Naive B cell (primary cell): ENCODE measurements at regions not wholly inside any gene's neighbourhood (a gene's known extent, or its start where the extent isn't known, plus 50 kb on each side); places are given as distances from the start of the nearest gene placed in this dataset.
"Not testable (repeated sequence)": the region's sequence is repeated elsewhere in the genome, so short reads cannot be mapped to it uniquely, and the experiment has no call there.

Experiments used
- ATAC-seq, 2 donors: fragments of 150-1000 bp; cut with Tn5 transposase; 2 replicates each; pipeline ENCODE4 v1.10.0; 2021; ENCODE audit warnings: low read depth in 2 of 2, mild to moderate bottlenecking in 2 of 2, moderate library complexity in 2 of 2
- DNase-seq: peaks from one replicate; pipeline ENCODE4 v3.0.0; 2022
- H3K27ac Mint-ChIP-seq, 6 donors: one replicate each; pipeline ENCODE4 v1.8.0; 2020 to 2022; ENCODE audit warnings: mild to moderate bottlenecking in 6 of 6, mixed read lengths in 6 of 6, moderate library complexity in 5 of 6, inconsistent platforms in 2 of 6
- H3K27me3 Mint-ChIP-seq, 3 donors: one replicate each; pipeline ENCODE4 v1.8.0; 2021 to 2022; ENCODE audit warnings: mixed read lengths in 3 of 3, mild to moderate bottlenecking in 1 of 3
- H3K36me3 Mint-ChIP-seq, 2 donors: one replicate each; pipeline ENCODE4 v1.8.0; 2020 to 2022; ENCODE audit warnings: mixed read lengths in 2 of 2, inconsistent platforms in 1 of 2, mild to moderate bottlenecking in 1 of 2
- H3K4me1 Mint-ChIP-seq, 3 donors: one replicate each; pipeline ENCODE4 v1.8.0; 2020 to 2022; ENCODE audit warnings: mixed read lengths in 3 of 3, inconsistent platforms in 1 of 3, mild to moderate bottlenecking in 1 of 3, moderate library complexity in 1 of 3
- H3K4me3 Mint-ChIP-seq, 8 donors: one replicate each; pipeline ENCODE4 v1.8.0; 2020 to 2022; ENCODE audit warnings: mild to moderate bottlenecking in 8 of 8, mixed read lengths in 8 of 8, moderate library complexity in 8 of 8, inconsistent platforms in 2 of 8
- H3K9me3 Mint-ChIP-seq, 7 donors: one replicate each; pipeline ENCODE4 v1.8.0; 2020 to 2022; ENCODE audit warnings: mixed read lengths in 7 of 7, mild to moderate bottlenecking in 5 of 7, inconsistent platforms in 2 of 7, moderate library complexity in 1 of 7

DNA sequence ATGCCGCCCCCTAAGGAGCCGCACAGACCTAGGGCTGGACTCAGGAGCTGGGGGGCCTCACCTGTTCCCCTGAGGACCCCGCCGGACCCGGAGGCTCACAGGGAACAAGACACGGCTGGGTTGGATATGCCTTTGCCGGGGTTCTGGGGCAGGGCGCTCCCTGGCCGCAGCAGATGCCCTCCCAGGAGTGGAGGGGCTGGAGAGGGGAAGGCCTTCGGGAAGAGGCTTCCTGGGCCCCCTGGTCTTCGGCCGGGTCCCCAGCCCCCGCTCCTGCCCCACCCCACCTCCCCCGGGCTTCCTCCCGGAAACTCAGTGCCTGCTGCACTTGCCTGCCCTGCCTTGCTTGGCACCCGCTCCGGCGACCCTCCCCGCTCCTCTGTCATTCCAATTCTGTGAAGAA lies 91.6 kb downstream of the LACC1 start:
- H3K9me3 Mint-ChIP-seq, ATAC-seq, H3K27me3 Mint-ChIP-seq, H3K27ac Mint-ChIP-seq, H3K4me3 Mint-ChIP-seq, H3K36me3 Mint-ChIP-seq, DNase-seq, H3K4me1 Mint-ChIP-seq: not testable (repeated sequence)

DNA sequence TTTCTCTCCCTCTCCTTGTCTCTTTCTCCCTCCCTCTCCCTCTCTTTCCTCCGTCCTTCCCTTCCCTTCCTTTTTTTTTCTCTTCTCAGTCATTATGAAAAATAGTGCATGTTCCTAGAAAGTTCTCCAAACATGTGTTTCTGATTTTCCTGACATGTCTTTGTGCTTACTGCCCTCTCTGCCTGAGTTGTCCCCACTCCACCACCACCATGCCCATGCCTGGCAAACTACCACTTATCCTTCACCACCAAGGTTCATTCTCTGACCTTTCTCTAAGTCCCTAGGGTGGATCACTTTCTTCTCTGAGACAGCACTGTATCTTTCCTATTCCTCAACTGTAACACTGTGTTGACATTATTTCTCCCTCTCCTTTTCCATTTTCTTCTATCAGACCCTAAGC lies 98.2 kb downstream of the LACC1 start:
- ATAC-seq, result no peak
- Mint-ChIP-seq H3K27ac (no peak overlapping the region), H3K27me3 (peaks cover 15 to 45% (median 23%) of the 10 kb centered on the region in 3 donors), H3K4me3 (no peak overlapping the region), H3K36me3 (peaks cover 0 to 19% of the 10 kb centered on the region in 2 donors), H3K4me1 (peaks cover 0 to 2% (median 0%) of the 10 kb centered on the region in 3 donors), H3K9me3 (peaks cover 2 to 10% (median 3%) of the 10 kb centered on the region in 7 donors)
- no peak for DNase-seq

DNA sequence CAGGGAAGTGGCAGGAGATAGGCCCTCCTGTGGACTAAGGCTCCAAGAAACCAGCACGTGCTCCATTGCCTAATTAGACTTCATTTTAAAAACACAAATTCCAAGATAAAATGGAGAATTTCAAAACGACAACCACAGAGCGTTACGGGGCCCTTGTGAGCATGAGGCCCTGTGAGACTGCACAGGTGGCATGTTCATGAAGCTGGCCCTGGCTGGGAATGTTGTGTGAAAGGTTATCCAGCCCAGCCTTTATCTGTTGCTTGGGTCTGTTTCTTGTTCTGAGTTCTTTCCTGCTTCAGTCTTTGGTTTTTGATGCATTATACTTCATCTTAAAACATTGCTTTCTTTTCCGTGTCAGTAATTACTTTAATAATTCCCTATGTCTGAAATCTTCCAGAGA lies 99.0 kb downstream of the LACC1 start:
- peaks cover 2 to 10% (median 3%) of the 10 kb centered on the region in 7 donors for H3K9me3 Mint-ChIP-seq
- no peak overlapping the region for H3K27ac Mint-ChIP-seq
- DNase-seq, result no peak
- H3K27me3 Mint-ChIP-seq, result peaks cover 15 to 45% (median 23%) of the 10 kb centered on the region in 3 donors
- H3K4me3 Mint-ChIP-seq, result no peak overlapping the region
- H3K36me3 Mint-ChIP-seq, result peaks cover 0 to 19% of the 10 kb centered on the region in 2 donors
- H3K4me1 Mint-ChIP-seq, result peaks cover 0 to 2% (median 0%) of the 10 kb centered on the region in 3 donors
- ATAC-seq, result no peak

DNA sequence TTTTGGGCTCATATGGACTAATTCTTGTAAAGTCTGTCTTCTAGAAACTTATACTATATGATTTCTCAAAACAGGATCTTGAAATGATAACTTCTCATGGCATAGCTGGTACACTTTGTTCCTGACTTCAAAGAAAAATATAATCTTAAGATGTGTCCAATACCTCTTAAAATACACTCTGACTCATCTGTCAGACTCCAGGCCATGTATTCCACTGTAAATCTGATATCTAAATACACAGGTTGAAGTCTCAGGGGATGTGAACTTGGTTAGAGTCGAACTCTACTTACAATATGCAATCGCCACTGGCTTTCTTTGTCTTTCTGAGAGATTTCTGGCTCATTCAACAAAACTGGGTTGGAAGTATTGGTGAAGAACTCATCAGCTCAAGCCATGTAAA lies 99.8 kb downstream of the LACC1 start:
- H3K27ac Mint-ChIP-seq, result no peak overlapping the region
- peaks cover 0 to 19% of the 10 kb centered on the region in 2 donors for H3K36me3 Mint-ChIP-seq
- peaks cover 2 to 10% (median 3%) of the 10 kb centered on the region in 7 donors for H3K9me3 Mint-ChIP-seq
- ATAC-seq (no peak), DNase-seq (no peak)
- H3K4me1 Mint-ChIP-seq, result peaks cover 0 to 2% (median 0%) of the 10 kb centered on the region in 3 donors
- H3K4me3 Mint-ChIP-seq, result no peak overlapping the region
- peaks cover 15 to 45% (median 23%) of the 10 kb centered on the region in 3 donors for H3K27me3 Mint-ChIP-seq

DNA sequence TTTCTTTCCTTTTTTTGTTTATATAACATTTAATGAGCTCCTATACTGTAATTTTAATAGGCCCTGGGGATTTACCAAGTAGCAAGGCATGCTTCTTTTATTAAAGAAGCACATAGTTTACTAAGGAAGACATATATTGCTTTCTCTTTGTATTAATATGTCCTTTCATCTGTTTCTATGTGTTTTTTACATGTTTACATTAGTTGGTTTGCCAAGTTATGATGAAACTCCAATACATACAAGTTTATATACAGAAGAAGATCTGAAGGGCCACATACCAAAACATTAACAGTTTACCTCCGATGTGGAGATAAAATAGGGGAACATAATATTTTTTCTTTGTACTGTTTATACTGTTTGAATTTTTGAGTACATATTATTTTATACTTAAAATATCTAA lies 100.9 kb downstream of the LACC1 start:
- peaks cover 0 to 2% (median 0%) of the 10 kb centered on the region in 3 donors for H3K4me1 Mint-ChIP-seq
- H3K27me3 Mint-ChIP-seq, result peaks cover 15 to 45% (median 23%) of the 10 kb centered on the region in 3 donors
- no peak overlapping the region for H3K27ac Mint-ChIP-seq
- peaks cover 0 to 19% of the 10 kb centered on the region in 2 donors for H3K36me3 Mint-ChIP-seq
- H3K9me3 Mint-ChIP-seq, result peaks cover 2 to 10% (median 3%) of the 10 kb centered on the region in 7 donors
- no peak overlapping the region for H3K4me3 Mint-ChIP-seq
- DNase-seq (no peak), ATAC-seq (no peak)

DNA sequence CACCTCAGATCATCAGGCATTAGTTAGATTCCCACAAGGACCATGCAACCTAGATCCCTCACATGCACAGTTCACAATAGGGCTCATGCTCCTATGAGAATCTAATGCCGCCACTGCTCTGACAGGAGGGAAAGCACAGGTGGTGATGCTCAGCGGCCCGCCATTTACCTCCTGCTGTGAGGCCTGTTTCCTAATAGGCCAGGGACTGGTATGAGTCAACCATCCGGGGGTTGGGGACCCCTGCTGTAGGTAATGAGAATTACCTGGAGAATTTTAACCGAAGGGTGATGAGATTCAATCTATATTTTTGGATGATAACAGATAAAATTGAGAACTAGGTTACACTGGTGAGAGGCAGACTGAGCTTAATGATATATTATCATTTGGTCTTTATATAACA lies 101.4 kb downstream of the LACC1 start:
- DNase-seq (no peak), ATAC-seq (no peak)
- Mint-ChIP-seq H3K4me1 (peaks cover 0 to 2% (median 0%) of the 10 kb centered on the region in 3 donors), H3K27ac (no peak overlapping the region), H3K36me3 (peaks cover 0 to 15% of the 10 kb centered on the region in 2 donors), H3K4me3 (no peak overlapping the region), H3K9me3 (peaks cover 1 to 8% (median 3%) of the 10 kb centered on the region in 7 donors), H3K27me3 (peaks cover 15 to 41% (median 20%) of the 10 kb centered on the region in 3 donors)

DNA sequence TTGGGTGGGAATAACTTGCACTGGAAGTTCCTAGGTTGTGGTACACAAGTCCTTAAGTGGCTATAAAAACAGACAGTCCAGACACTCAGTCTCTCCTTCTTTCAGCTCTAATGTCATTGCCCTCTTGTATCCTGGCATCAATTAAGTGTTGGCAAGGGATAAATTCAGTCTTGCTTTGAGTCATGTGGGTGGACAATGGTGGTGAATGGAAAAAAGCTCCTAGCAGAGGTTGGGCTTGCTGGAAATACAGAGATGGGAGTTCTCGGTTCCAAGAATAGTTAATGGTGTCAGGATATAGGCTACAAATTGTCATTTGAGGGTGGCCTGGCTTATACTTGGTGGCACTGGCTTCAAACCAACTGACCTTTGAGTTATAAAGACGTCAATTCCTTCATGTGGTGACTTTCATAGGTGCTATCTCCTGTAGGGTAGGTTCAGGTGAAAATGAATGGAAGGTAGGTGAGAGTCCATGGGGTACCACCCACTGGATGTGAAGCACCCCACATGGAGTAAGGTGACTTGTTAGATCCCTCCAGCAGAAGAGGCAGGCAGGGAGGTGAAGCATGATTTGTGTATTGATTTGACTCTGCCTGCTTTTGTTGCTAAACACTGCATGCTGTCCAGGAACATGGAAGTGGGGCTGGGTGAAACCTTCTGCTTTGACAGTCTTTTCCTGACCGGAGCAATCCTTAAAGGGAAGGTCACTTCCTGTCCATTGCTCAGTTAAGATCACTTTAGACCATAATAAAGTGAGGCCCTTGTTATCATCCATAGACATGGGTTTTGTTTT lies 102.0 kb downstream of the LACC1 start:
- Mint-ChIP-seq H3K9me3 (peaks cover 0 to 5% (median 0%) of the 10 kb centered on the region in 7 donors), H3K27ac (no peak overlapping the region), H3K4me3 (no peak overlapping the region), H3K36me3 (peaks cover 0 to 11% of the 10 kb centered on the region in 2 donors), H3K27me3 (peaks cover 15 to 36% (median 16%) of the 10 kb centered on the region in 3 donors), H3K4me1 (peaks cover 0 to 2% (median 0%) of the 10 kb centered on the region in 3 donors)
- ATAC-seq (no peak), DNase-seq (no peak)

DNA sequence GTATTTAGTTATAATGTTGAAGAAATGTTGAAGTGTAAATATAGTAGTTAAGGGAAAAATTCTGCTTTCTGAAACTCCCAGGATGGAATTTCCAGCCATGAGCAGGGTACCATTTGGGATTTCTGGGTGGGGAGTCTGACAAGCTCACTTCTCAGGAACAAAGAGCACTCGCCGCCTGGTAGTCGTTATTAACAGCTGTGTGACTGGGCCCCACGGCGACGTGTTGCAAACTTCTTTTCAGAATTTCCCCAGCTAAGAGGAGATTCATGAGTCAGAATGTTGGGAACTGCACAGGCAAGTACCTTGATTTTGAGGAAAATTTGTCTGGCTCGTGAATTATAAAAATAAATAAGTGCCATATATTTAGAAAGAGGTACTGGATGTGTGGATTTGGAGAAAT lies 103.7 kb downstream of the LACC1 start:
- H3K9me3 Mint-ChIP-seq, result no peaks in the 10 kb centered on the region

DNA sequence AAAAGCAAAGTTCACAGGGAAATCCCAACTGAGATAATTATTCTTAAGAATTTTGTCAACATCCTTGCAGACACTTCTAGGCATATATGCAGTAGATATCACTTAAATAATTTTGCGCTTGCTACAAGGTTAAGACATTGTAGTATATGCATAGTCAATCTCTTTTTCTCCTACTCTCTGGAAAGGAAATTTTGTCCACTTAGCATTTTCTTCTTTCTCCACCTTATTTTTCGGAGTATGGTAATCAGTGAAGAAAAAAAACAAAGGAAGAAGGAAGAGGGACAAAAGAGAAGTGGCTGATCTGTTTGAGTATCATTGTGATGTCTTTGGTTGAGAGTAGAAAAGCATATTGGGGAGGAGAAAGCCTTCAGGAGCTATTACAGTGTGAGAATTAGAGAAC lies 104.6 kb downstream of the LACC1 start:
- Mint-ChIP-seq H3K9me3 (no peaks in the 10 kb centered on the region), H3K27me3 (peaks cover 4 to 20% (median 11%) of the 10 kb centered on the region in 3 donors), H3K36me3 (no peaks in the 10 kb centered on the region), H3K4me3 (no peak overlapping the region), H3K27ac (no peak overlapping the region), H3K4me1 (no peaks in the 10 kb centered on the region)
- ATAC-seq (no peak), DNase-seq (no peak)

More for the DNA sequence above, 103.7 kb downstream of the LACC1 start:
- H3K27ac Mint-ChIP-seq, result no peak overlapping the region
- H3K27me3 Mint-ChIP-seq, result peaks cover 6 to 25% (median 11%) of the 10 kb centered on the region in 3 donors
- no peak overlapping the region for H3K4me3 Mint-ChIP-seq
- peaks cover 0 to under 1% of the 10 kb centered on the region in 2 donors for H3K36me3 Mint-ChIP-seq
- ATAC-seq (no peak), DNase-seq (no peak)
- no peaks in the 10 kb centered on the region for H3K4me1 Mint-ChIP-seq

DNA sequence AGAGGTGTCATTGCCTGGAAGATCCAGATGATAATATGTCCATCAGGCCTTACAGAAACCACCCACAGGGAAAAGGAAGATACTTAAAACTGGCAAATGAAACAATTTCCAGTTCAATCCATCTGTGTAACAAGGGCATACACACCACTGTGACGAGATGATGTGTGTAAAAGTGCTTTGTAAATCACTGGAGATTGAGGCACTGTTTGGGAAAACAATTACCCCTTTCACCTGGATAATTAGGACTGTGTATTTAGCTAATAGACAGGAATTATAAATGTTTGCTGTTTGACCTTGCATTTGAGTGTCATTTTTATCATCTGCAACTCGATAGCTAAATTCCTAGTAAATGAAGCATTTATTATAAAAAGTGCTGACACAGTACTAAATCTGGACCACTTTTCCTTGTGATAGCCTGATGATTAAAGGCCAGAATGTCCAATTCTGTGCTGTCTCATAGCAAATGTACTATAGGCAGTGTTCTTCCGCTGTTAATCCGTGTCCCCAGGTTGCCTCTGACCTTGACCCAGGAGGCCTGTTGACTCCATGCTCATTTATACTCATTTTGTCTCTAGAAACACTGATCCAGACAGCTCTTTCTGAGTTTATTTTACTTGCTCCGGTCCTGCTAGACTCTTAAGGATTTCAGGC lies 105.8 kb downstream of the LACC1 start:
- Mint-ChIP-seq H3K4me1 (no peaks in the 10 kb centered on the region), H3K9me3 (no peaks in the 10 kb centered on the region), H3K4me3 (no peak overlapping the region), H3K36me3 (no peaks in the 10 kb centered on the region), H3K27ac (no peak overlapping the region), H3K27me3 (peaks cover 0 to 7% (median 0%) of the 10 kb centered on the region in 3 donors)
- no peak for DNase-seq
- no peak for ATAC-seq

DNA sequence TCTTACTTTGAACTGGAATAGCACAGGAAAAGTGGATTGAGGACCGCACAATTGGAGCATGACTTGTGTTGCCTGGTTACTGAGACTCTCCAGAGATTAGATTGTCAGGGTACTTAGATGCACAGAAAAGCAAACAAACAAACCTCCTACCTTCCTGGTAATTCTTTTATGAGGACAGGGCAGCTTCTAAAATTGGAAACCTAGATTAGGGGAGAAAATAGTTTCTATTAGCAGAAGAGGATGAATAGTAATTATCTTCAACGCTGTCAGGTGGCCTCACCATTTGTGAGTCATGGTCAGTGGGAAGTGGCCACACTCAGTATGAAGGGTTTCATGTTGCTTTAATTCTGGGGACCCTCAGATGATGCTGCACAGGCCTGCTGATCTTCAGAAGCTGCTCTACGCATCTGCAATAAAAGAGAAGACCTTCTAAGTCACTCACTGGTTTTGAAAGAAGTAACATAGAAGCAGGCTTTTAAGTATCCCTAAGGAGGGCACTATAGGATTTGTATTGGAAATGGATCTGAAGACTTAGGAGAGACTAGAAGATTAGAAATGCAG lies 106.8 kb downstream of the LACC1 start:
- Mint-ChIP-seq H3K4me3 (no peak overlapping the region), H3K27ac (no peak overlapping the region), H3K36me3 (no peaks in the 10 kb centered on the region), H3K9me3 (no peaks in the 10 kb centered on the region), H3K4me1 (no peaks in the 10 kb centered on the region), H3K27me3 (peaks cover 0 to 4% (median 0%) of the 10 kb centered on the region in 3 donors)
- no peak for ATAC-seq
- DNase-seq, result no peak

DNA sequence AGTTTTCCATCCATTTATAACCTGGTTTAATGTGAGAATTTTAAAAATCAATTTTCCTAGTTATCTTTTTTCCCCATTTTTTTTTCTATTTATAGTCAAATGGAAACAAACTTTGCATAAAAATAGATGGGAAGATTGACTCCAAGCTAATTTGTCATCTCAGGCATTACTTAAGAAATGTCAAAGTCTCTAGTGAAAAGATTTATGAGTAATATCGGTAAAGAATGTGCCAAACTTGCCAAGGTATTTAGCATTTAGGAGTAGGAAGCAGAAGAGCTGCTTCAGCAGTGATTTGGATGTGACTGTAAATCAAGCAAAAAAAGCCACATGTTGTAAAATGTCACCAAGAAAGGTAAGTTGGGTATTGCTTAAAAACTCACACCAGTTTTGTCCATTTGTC lies 108.6 kb downstream of the LACC1 start:
- DNase-seq (no peak), ATAC-seq (no peak)
- Mint-ChIP-seq H3K9me3 (peaks cover 0 to under 1% (median 0%) of the 10 kb centered on the region in 7 donors), H3K27ac (no peak overlapping the region), H3K4me3 (no peak overlapping the region), H3K27me3 (peaks cover 0 to under 1% (median 0%) of the 10 kb centered on the region in 3 donors), H3K36me3 (no peaks in the 10 kb centered on the region), H3K4me1 (no peaks in the 10 kb centered on the region)

DNA sequence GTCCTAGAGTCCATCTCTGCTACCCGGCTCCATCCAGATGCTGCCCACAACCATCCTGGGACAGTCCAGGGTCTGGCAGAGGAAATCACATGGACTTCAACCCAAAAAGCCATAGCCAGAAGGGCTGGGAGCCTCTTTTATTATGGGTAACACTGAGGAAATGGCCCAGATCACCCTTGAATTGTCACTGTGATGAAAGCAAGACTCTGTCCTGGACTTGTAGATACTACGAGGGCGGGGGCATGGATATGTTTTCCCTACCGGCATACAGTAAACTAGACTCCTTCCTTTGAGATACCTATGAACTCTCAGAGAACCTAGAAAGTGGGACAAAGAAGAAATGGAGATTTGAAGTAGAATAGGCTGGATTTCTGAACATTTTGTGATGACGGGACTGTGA lies 110.3 kb downstream of the LACC1 start:
- no peak overlapping the region for H3K4me3 Mint-ChIP-seq
- H3K36me3 Mint-ChIP-seq, result peaks cover 3 to 16% of the 10 kb centered on the region in 2 donors
- peaks cover 0 to 9% (median 0%) of the 10 kb centered on the region in 3 donors for H3K27me3 Mint-ChIP-seq
- H3K27ac Mint-ChIP-seq, result no peak overlapping the region
- ATAC-seq, result no peak
- DNase-seq, result no peak
- H3K4me1 Mint-ChIP-seq, result no peaks in the 10 kb centered on the region
- H3K9me3 Mint-ChIP-seq, result peaks cover 4 to 17% (median 10%) of the 10 kb centered on the region in 7 donors
